Esophagus muscularis mucosa (tissue), 2 donors: ENCODE measurements at regions not wholly inside any gene's neighbourhood (a gene's known extent, or its start where the extent isn't known, plus 50 kb on each side); places are given as distances from the start of the nearest gene placed in this dataset.

ENCODE experiments used
- POLR2A ChIP-seq: fragments of 450-650 bp; IDR thresholded peaks from one replicate; pipeline ENCODE4 v1.6.1; 2017; ENCODE audit warnings: antibody characterized with exemption, moderate library complexity, mild to moderate bottlenecking, low read depth
- POLR2AphosphoS5 ChIP-seq, 2 donors: sonication (generic); formaldehyde crosslinking; IDR thresholded peaks; one replicate each; pipeline ENCODE4 v1.6.1; 2017; ENCODE audit warnings: antibody characterized with exemption in 2 of 2

DNA sequence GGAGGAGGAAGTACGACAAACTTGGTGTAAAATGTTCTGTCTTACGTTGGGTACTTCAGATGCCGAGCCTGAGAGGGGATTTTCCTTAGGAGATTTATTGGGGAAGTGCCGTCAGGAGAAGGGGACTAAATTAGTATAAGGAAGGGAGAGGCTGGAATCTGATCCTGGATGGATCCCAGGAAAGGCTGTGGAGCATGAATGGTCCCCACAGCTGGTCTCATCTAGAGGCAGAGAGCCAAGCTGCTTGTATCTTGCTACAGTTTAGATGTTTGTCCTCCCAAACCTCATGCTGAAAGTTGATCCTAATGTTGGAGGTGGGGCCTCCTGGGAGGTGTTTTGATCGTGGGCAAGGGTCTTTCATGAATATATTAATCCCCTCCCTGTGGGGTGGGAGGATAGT is 798.4 kb upstream of the EEF2KMT start:
- TF ChIP-seq POLR2AphosphoS5 (IDR thresholded peaks at IDR 0.05) (no peak), POLR2A (no peak)
